OCI-LY3 (cell line): ENCODE measurements at regions not wholly inside any gene's neighbourhood (a gene's known extent, or its start where the extent isn't known, plus 50 kb on each side); places are given as distances from the start of the nearest gene placed in this dataset.

Experiments
- CTCF ChIP-seq: fragments of 200-600, 300-600 bp; sonication (generic); IDR thresholded peaks from 2 replicates; pipeline ENCODE4 v1.5.1; 2014; ENCODE audit warnings: antibody characterized with exemption, low read length, low read depth
- EZH2phosphoT487 ChIP-seq: fragments of 200-600 bp; shearing (Covaris generic); IDR thresholded peaks from 2 replicates; pipeline ENCODE4 v1.6.1; 2018; ENCODE audit warnings: antibody characterized with exemption, mixed run types, low read depth

GRCh38 chr5:111810112-111810511, 53.1 kb upstream of the NREP start:
- TF ChIP-seq CTCF (no peak), EZH2phosphoT487 (no peak)
